Heart left ventricle (tissue), 13 donors: ENCODE measurements at regions not wholly inside any gene's neighbourhood (a gene's known extent, or its start where the extent isn't known, plus 50 kb on each side); places are given as distances from the start of the nearest gene placed in this dataset.

Experiments
- POLR2A ChIP-seq, 2 donors: fragments of 450-650 bp; IDR thresholded peaks; one replicate each; pipeline ENCODE4 v1.6.1; 2017; ENCODE audit warnings: antibody characterized with exemption in 2 of 2, mild to moderate bottlenecking in 2 of 2, moderate library complexity in 2 of 2
- TF ChIP-seq, protein P1 (sequence below), 12 donors: fragments of 200-600 bp; sonication (generic) in 4 of 12; IDR thresholded peaks; one replicate each; pipeline versions ENCODE4 v1.5.0 to v1.8.0; 2018 to 2022; ENCODE audit warnings: antibody characterized with exemption in 12 of 12, mild to moderate bottlenecking in 5 of 12
- donor health status: ischemic (EF 13 %, LVEDD 7.1; RV severe dilation, severe dysfunction).
- donor health status: DM: no; HTN: yes; CAD: no.
- donor health status: DM: no; HTN: no; CAD: no.
- donor health status: ischemic (EF 25% LVEDD 6.9; RV normal size, moderate dysfunction).
- donor health status: ischemic (EF 25% LVEDD 5.7; RV mildly dilated, moderate dysfunction).
- donor health status: ischemic (EF 35%, LVEDD 5.7; RV mildly dilated, moderate dysfunction).
- donor health status: nonischemic (EF 11% LVEDD 7.7; RV severe dilation, severe dysfunction).
- donor health status: DM: yes; HTN: yes; CAD: no.
- donor health status: PGD.
- donor health status: ischemic (EF 29% LVEDD 5.4; RV normal size, mild dysfunction).
- donor health status: nonischemic (EF 23%, LVEDD 6.1; RV moderate dilation, normal function).

DNA sequence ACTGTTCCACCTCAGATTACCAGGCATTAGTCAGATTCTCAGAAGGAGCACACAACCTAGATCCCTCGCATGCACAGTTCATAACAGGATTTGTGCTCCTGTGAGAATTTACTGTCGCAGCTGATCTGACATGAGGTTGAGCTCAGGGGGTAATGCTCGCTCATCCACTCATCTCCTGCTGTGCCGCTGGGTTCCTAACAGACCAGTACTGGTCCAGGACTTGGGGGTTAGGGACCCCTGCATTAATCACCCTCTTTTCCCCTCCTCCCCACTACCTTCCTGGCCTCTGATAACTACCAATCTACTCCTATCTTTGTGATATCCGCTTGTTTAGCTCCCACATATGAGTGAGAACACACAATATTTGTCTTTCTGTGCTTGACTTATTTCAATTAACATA is 83.5 kb upstream of the FSHB start:
- TF ChIP-seq, protein P1, sequence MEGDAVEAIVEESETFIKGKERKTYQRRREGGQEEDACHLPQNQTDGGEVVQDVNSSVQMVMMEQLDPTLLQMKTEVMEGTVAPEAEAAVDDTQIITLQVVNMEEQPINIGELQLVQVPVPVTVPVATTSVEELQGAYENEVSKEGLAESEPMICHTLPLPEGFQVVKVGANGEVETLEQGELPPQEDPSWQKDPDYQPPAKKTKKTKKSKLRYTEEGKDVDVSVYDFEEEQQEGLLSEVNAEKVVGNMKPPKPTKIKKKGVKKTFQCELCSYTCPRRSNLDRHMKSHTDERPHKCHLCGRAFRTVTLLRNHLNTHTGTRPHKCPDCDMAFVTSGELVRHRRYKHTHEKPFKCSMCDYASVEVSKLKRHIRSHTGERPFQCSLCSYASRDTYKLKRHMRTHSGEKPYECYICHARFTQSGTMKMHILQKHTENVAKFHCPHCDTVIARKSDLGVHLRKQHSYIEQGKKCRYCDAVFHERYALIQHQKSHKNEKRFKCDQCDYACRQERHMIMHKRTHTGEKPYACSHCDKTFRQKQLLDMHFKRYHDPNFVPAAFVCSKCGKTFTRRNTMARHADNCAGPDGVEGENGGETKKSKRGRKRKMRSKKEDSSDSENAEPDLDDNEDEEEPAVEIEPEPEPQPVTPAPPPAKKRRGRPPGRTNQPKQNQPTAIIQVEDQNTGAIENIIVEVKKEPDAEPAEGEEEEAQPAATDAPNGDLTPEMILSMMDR (IDR thresholded peaks at IDR 0.05) = no peak
- no peak for TF ChIP-seq POLR2A (IDR thresholded peaks at IDR 0.05)
